HepG2 (cell line): ENCODE measurements at regions not wholly inside any gene's neighbourhood (a gene's known extent, or its start where the extent isn't known, plus 50 kb on each side); places are given as distances from the start of the nearest gene placed in this dataset.

ENCODE experiments used
- ATAC-seq: fragments of 200-7000 bp; cut with Tn5 transposase; 3 replicates; pipeline ENCODE4 v1.9.1; 2020; ENCODE audit warnings: mild to moderate bottlenecking, moderate library complexity
- BruUV-seq: library from RNA; stranded (reverse); fragments of 400-500 nt; replicated peaks from 2 replicates; lab custom pipeline; 2021; lab: Mats Ljungman, UMichigan
- CTCF ChIA-PET: fragments of 300-600 bp; formaldehyde crosslinking; extraction: SDS; loops from one replicate; lab custom pipeline; 2021; ENCODE audit warnings: low total read pairs, inconsistent platforms, low intra/inter-chr PET ratio; lab: Yijun Ruan, JAX
- POLR2A ChIA-PET: fragments of 350-600 bp; sonication (Branson Sonifier 250); formaldehyde crosslinking; loops from one replicate; lab custom pipeline; 2020; ENCODE audit warnings: antibody characterized with exemption, inconsistent platforms; lab: Yijun Ruan, JAX
- DNase-seq: peaks from one replicate; pipeline ENCODE4 v3.0.0-alpha.2; 2015; ENCODE audit warnings: low spot score
- FAIRE-seq: peaks from 3 replicates; lab custom pipeline; 2011; peaks lifted over from hg19 to GRCh38; lab: Jason Lieb, UNC
- H2AFZ ChIP-seq: one replicate; pipeline ENCODE4 v1.6.1; 2011; ENCODE audit warnings: low read length, inconsistent platforms
- H3K27ac ChIP-seq: fragments of 300-600 bp; 3 replicates; pipeline ENCODE4 v1.8.0; 2011; ENCODE audit warnings: mixed run types, mild to moderate bottlenecking, mixed read lengths, low read length, inconsistent platforms; ENCODE audit not compliant: insufficient read depth; ENCODE audit errors: extremely low read length
- H3K27me3 ChIP-seq, 2 experiments: fragments of 200-600 bp in 1 of 2; 2 replicates in 1 of 2; 3 replicates in 1 of 2; pipeline versions ENCODE4 v1.6.0 to v1.8.0; 2011; ENCODE audit warnings: low read length in 2 of 2, mild to moderate bottlenecking in 2 of 2, moderate library complexity in 2 of 2, inconsistent platforms in 1 of 2; ENCODE audit not compliant: insufficient read depth in 2 of 2, control insufficient read depth in 1 of 2
- H3K36me3 ChIP-seq, 2 experiments: fragments of 200-600 bp in 1 of 2; replicated peaks in 1 of 2; 2 replicates in 1 of 2; 3 replicates in 1 of 2; pipeline versions ENCODE4 v1.5.1 to v1.8.0; 2011; ENCODE audit warnings: low read length in 2 of 2, inconsistent platforms in 1 of 2; ENCODE audit not compliant: insufficient read depth in 2 of 2, control insufficient read depth in 1 of 2
- H3K4me1 ChIP-seq: 2 replicates; pipeline ENCODE4 v1.5.1; 2012; ENCODE audit warnings: low read length, inconsistent platforms; ENCODE audit not compliant: insufficient read depth
- H3K4me2 ChIP-seq: 2 replicates; pipeline ENCODE4 v1.6.0; 2011; ENCODE audit warnings: low read depth, low read length, inconsistent platforms
- H3K4me3 ChIP-seq, 3 experiments: fragments of 200-600 bp in 1 of 3; sonication (generic), shearing (Covaris generic) in 1 of 3; replicated peaks in 1 of 3; 2 replicates each; pipeline ENCODE4 v1.5.1; 2011 to 2016; ENCODE audit warnings: low read length in 3 of 3, inconsistent platforms in 2 of 3, low read depth in 2 of 3, mild to moderate bottlenecking in 2 of 3, control low read depth in 1 of 3, mixed read lengths in 1 of 3; ENCODE audit not compliant: insufficient read depth in 1 of 3
- H3K79me2 ChIP-seq: one replicate; pipeline ENCODE4 v1.6.1; 2011; ENCODE audit warnings: low read length, inconsistent platforms; ENCODE audit not compliant: insufficient read depth
- H3K9ac ChIP-seq: 2 replicates; pipeline ENCODE4 v1.6.0; 2011; ENCODE audit warnings: mild to moderate bottlenecking, low read depth, low read length, inconsistent platforms; ENCODE audit not compliant: insufficient read depth
- H3K9me3 ChIP-seq: 2 replicates; pipeline ENCODE4 v1.5.1; 2012; ENCODE audit warnings: mild to moderate bottlenecking, low read length
- H4K20me1 ChIP-seq: 2 replicates; pipeline ENCODE4 v1.6.0; 2011; ENCODE audit warnings: inconsistent platforms, mild to moderate bottlenecking, low read length, moderate library complexity; ENCODE audit not compliant: insufficient read depth
- CBX1 ChIP-seq: IDR thresholded peaks from one replicate; pipeline ENCODE4 v1.6.1; 2016; ENCODE audit warnings: antibody characterized with exemption, low read depth
- HBP1 ChIP-seq: IDR thresholded peaks from 2 replicates; pipeline ENCODE4 v1.6.1; 2016; ENCODE audit warnings: low read depth, control low read depth
- RNF219 ChIP-seq: sonication (generic); formaldehyde crosslinking; IDR thresholded peaks from 2 replicates; pipeline ENCODE4 v1.5.0; 2020; ENCODE audit warnings: mild to moderate bottlenecking, missing genetic modification reagents
- RXRA ChIP-seq: sonication (generic); formaldehyde crosslinking; IDR thresholded peaks from 2 replicates; pipeline ENCODE4 v1.5.1; 2020; ENCODE audit warnings: missing genetic modification reagents
- SKIL ChIP-seq: sonication (generic); formaldehyde crosslinking; IDR thresholded peaks from 2 replicates; pipeline ENCODE4 v1.8.0; 2022; ENCODE audit warnings: missing genetic modification reagents, mild to moderate bottlenecking, moderate library complexity, borderline replicate concordance
- ZNF24 ChIP-seq: fragments of 450-650 bp; IDR thresholded peaks from 2 replicates; pipeline ENCODE4 v1.6.1; 2017; ENCODE audit warnings: antibody characterized with exemption, mild to moderate bottlenecking
- ZNF704 ChIP-seq: sonication (generic); formaldehyde crosslinking; IDR thresholded peaks from 2 replicates; pipeline ENCODE4 v1.8.1; 2023; ENCODE audit warnings: mild to moderate bottlenecking, inconsistent platforms, moderate library complexity, missing genetic modification reagents, borderline replicate concordance
- WGBS: methylation state at CpG from one replicate; pipeline ENCODE4 v1.1.6; 2017; ENCODE audit warnings: low lambda C conversion rate; 5-methylcytosine and 5-hydroxymethylcytosine counted together
- in situ Hi-C: cut with HindIII; loops from 2 replicates; pipeline ENCODE4 v1.10.0; 2017; ENCODE audit warnings: low pct_unique_long_range_greater_than_20kb; ENCODE audit not compliant: extremely low pct_ligation_motif_present
- intact Hi-C: fragments of 100-400 bp; cut with micrococcal nuclease; formaldehyde crosslinking; loops from one replicate; pipeline ENCODE4 v1.10.0; 2022; ENCODE audit not compliant: unreplicated experiment
- TF ChIP-seq, protein P1 (sequence below): sonication (generic); formaldehyde crosslinking; conservative IDR thresholded peaks from 2 replicates; pipeline ENCODE4 v1.4.0; 2020; ENCODE audit warnings: missing genetic modification reagents

DNA sequence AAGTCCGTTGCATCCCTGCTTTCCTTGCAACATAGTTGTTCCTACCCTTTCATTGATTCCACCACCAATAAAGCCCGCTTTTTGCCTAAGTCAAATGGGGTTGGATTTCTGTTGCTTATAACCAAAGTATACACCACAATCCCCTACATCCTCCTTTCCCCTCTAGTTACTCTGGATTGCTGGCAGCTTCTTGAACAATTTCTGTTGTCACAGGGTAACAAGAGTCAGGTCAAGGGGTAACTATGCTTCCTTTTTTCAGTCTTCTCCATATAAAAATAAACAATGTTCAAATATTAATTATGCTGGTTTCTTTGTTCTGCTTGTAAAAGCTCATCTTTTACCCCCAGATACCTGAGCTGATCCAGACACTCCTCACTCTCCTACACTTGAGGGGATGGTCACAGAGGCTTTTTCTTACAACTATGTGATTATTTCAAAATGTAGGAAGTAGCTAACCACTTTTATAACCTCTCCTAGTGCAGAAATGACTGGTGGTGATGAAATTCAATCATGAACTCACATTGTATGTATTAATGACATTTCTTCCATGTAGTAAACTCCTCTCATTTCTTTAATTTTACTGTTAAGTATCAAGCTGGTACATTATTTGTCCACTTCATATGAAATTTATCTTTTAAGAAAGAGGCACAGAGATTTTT lies 136.5 kb downstream of the SNX18 start:
- DNase-seq (no peak), FAIRE-seq (no peak), ATAC-seq (no peak)
- Histone ChIP-seq H3K27me3 (no peaks in the 10 kb centered on the region; a peak in 1 of 5 replicates), H3K27ac (no peak overlapping the region), H3K9me3 (no peaks in the 10 kb centered on the region), H3K4me2 (no peak overlapping the region), H3K79me2 (no peaks in the 10 kb centered on the region), H3K36me3 (no peaks in the 10 kb centered on the region), H2AFZ (no peak overlapping the region), H4K20me1 (no peaks in the 10 kb centered on the region), H3K9ac (no peak overlapping the region), H3K4me1 (no peaks in the 10 kb centered on the region), H3K4me3 (no peak overlapping the region)
- ChIA-PET POLR2A (no interaction called here), CTCF (no interaction called here)
- TF ChIP-seq ZNF24, result no peak
- TF ChIP-seq HBP1 (CRISPR knock-in tag), result no peak
- TF ChIP-seq RNF219 (CRISPR knock-in tag), result no peak
- TF ChIP-seq, protein P1, sequence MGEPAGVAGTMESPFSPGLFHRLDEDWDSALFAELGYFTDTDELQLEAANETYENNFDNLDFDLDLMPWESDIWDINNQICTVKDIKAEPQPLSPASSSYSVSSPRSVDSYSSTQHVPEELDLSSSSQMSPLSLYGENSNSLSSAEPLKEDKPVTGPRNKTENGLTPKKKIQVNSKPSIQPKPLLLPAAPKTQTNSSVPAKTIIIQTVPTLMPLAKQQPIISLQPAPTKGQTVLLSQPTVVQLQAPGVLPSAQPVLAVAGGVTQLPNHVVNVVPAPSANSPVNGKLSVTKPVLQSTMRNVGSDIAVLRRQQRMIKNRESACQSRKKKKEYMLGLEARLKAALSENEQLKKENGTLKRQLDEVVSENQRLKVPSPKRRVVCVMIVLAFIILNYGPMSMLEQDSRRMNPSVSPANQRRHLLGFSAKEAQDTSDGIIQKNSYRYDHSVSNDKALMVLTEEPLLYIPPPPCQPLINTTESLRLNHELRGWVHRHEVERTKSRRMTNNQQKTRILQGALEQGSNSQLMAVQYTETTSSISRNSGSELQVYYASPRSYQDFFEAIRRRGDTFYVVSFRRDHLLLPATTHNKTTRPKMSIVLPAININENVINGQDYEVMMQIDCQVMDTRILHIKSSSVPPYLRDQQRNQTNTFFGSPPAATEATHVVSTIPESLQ (CRISPR knock-in tag), result no peak
- no peak for TF ChIP-seq CBX1
- no peak for TF ChIP-seq ZNF704 (CRISPR knock-in tag)
- TF ChIP-seq RXRA (CRISPR knock-in tag), result no peak
- TF ChIP-seq SKIL (CRISPR knock-in tag), result no peak
- 2% methylated on average over 2 of the region's 2 CpGs for WGBS
- in situ Hi-C loops (no loop called here), intact Hi-C loops (no loop called here)
- no TSS peak for BruUV-seq
